ENCODE measurements at regions not wholly inside any gene's neighbourhood (a gene's known extent, or its start where the extent isn't known, plus 50 kb on each side); places are given as distances from the start of the nearest gene placed in this dataset.

- Histone ChIP-seq H3K27ac (no peak overlapping the region), H3K27me3 (no peaks in the 10 kb centered on the region), H3K4me3 (no peak overlapping the region), H3K4me1 (ENCODE audit: insufficient read depth) (no peaks in the 10 kb centered on the region), H3K9me3 (no peaks in the 10 kb centered on the region), H3K36me3 (no peaks in the 10 kb centered on the region)
- intact Hi-C loops (cut with DNase I): no loop called here
- 43 to 58% (median 50%) methylated on average over 10 of the region's 10 CpGs for WGBS, 3 donors
- no peak for TF ChIP-seq CTCF (IDR thresholded peaks at IDR 0.05)
- TF ChIP-seq EP300 (IDR thresholded peaks at IDR 0.05): no peak
- no peak for TF ChIP-seq POLR2A (IDR thresholded peaks at IDR 0.05)
- DNase-seq: no peak
Measured at GRCh38 chr15:77795446-77795845, 162.7 kb upstream of the LINGO1 start.

GRCh38 chr15:77791941-77792340, 159.2 kb upstream of the LINGO1 start:
- intact Hi-C loops (cut with DNase I): no loop called here
- no peak overlapping the region for H3K4me3 ChIP-seq
- no peaks in the 10 kb centered on the region for H3K36me3 ChIP-seq
- DNase-seq: no peak
- TF ChIP-seq POLR2A (IDR thresholded peaks at IDR 0.05): no peak
- no peak for TF ChIP-seq CTCF (IDR thresholded peaks at IDR 0.05)
- TF ChIP-seq EP300 (IDR thresholded peaks at IDR 0.05): no peak
- 61 to 69% (median 62%) methylated on average over 9 of the region's 9 CpGs for WGBS, 3 donors
- no peaks in the 10 kb centered on the region for H3K9me3 ChIP-seq
- H3K4me1 ChIP-seq (ENCODE audit: insufficient read depth): no peaks in the 10 kb centered on the region
- no peaks in the 10 kb centered on the region for H3K27me3 ChIP-seq
- H3K27ac ChIP-seq: no peak overlapping the region

- H3K4me1 ChIP-seq (ENCODE audit: insufficient read depth): no peaks in the 10 kb centered on the region
- 58 to 65% (median 59%) methylated on average over 3 of the region's 3 CpGs for WGBS, 3 donors
- no peak overlapping the region for H3K27ac ChIP-seq
- H3K9me3 ChIP-seq: no peaks in the 10 kb centered on the region
- H3K4me3 ChIP-seq: no peak overlapping the region
- intact Hi-C loops (cut with DNase I): no loop called here
- TF ChIP-seq CTCF (IDR thresholded peaks at IDR 0.05): no peak
- TF ChIP-seq POLR2A (IDR thresholded peaks at IDR 0.05): no peak
- TF ChIP-seq EP300 (IDR thresholded peaks at IDR 0.05): no peak
- no peaks in the 10 kb centered on the region for H3K36me3 ChIP-seq
- no peak for DNase-seq
- no peaks in the 10 kb centered on the region for H3K27me3 ChIP-seq
Measured at GRCh38 chr15:77790481-77790880, 157.8 kb upstream of the LINGO1 start.

- Histone ChIP-seq H3K27me3 (no peaks in the 10 kb centered on the region), H3K4me3 (no peak overlapping the region), H3K9me3 (no peaks in the 10 kb centered on the region), H3K27ac (no peak overlapping the region), H3K36me3 (no peaks in the 10 kb centered on the region), H3K4me1 (ENCODE audit: insufficient read depth) (no peaks in the 10 kb centered on the region)
- TF ChIP-seq EP300 (IDR thresholded peaks at IDR 0.05) (no peak), CTCF (IDR thresholded peaks at IDR 0.05) (no peak), POLR2A (IDR thresholded peaks at IDR 0.05) (no peak)
- no peak for DNase-seq
- intact Hi-C loops (cut with DNase I): no loop called here
- WGBS, 3 donors: 72 to 77% (median 77%) methylated on average over 12 of the region's 12 CpGs
Measured at GRCh38 chr15:77786956-77787355, 154.2 kb upstream of the LINGO1 start.

All from ovary (tissue), 7 donors.